ENCODE measurements at regions not wholly inside any gene's neighbourhood (a gene's known extent, or its start where the extent isn't known, plus 50 kb on each side); places are given as distances from the start of the nearest gene placed in this dataset.
A peak's percentile ranks its signal among the peaks of the same experiment; 100 is the strongest.

DNA sequence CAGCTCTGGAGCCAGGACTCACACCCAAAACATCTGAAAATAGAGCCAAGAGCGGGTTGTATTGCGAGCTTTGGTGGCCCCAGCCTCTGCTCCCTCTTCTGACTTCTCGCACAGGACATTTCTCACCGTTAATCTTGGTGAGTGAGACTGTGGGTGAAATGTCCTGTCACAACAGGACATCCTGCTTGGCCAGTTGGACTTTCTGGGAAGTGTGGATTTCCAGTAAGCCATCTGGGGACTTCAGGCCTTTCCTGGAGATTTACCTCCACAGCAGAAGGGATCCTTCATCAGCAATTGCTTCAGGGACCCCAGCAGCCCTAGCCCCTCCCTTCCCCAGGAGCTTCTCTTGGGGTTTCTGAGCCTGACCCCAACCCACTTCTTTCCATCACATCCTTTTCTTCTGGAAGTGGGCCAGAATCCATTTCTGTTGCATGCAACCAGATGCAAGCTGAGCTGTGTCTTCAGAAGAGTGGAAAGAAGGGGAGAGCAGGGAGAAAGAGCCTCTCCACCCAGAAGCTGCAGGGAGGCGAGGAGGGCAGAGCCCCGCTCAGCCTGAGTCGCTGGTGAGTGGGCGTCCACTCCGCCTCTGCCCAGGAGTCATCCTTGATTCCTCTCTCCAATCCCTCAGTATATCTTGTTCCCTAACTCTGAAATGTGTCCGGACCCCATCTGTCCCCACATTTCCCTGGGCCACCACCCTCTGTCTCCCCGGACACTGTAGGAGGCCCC, 50.3 kb upstream of the GADD45G start:
- Mint-ChIP-seq H3K27ac (peak overlapping the region; percentile 47), H3K36me3 (ENCODE audit: low read depth) (no peaks in the 10 kb centered on the region), H3K4me1 (ENCODE audit: low read depth) (peaks cover 21% of the 10 kb centered on the region), H3K9me3 (no peaks in the 10 kb centered on the region), H3K27me3 (ENCODE audit: low read depth) (peaks cover 17% of the 10 kb centered on the region), H3K4me3 (no peak overlapping the region)

DNA sequence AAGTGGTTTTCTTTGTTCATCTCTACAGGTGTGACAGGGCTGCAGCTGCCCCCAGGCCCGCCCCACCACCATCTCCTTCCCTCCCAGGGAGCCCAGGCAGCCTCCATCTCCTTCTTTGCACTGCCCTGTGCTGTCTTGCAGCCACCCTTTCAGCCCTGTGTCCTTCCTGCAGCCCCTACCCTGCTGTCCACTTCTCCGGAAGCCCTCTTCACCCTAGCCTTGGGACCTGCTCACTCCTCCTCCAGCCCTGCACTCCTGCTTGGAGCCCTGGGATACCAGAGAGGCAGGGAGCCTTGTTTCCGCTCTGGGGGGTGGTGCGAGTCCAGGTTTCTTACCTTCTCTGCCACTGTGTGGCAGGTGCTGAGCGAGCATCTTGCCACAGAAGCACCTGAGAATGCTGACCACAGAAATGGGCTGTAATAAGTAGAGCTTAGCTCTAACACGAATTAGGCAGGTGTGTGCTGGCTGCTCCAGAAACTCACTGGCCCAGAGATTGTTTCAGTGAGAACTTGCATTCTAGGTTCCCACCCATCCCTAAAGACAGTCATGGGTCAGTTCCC, 51.3 kb upstream of the GADD45G start:
- no peak overlapping the region for H3K27ac Mint-ChIP-seq
- no peaks in the 10 kb centered on the region for H3K36me3 Mint-ChIP-seq (ENCODE audit: low read depth)
- H3K27me3 Mint-ChIP-seq (ENCODE audit: low read depth): peaks cover 14% of the 10 kb centered on the region
- H3K4me3 Mint-ChIP-seq: no peak overlapping the region
- H3K4me1 Mint-ChIP-seq (ENCODE audit: low read depth): peaks cover 29% of the 10 kb centered on the region
- H3K9me3 Mint-ChIP-seq: no peaks in the 10 kb centered on the region

DNA sequence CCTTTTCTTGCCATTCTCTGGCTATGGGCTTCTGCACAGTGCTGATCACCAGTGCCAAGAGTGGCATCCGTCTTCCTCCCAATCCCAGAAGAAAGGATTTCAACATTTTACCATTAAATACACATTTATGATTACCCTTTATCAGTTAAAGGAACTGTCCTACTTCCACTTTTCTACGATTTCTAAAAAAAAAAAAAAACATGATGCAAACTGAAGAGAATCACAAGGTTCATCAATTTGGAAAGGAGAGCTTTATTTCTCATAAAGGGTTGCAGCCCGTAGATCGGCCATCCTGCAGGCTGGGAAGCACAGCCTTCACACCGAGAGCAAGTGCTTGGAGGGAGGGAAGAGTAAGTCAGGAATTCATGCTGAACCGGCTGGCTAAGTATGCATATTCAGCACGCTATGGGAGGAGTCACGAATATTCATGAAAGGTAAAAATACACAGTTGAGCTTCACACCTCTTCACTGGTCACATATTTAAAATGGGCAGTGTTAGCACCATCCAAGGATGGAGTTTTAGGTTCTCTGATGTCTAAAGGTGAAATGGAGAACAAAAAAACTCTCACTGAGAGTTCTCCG, 52.5 kb upstream of the SEMA4D start:
- Mint-ChIP-seq H3K4me3 (no peak overlapping the region), H3K27me3 (ENCODE audit: low read depth) (peaks cover 14% of the 10 kb centered on the region), H3K36me3 (ENCODE audit: low read depth) (peaks cover 9% of the 10 kb centered on the region), H3K9me3 (peaks cover 12% of the 10 kb centered on the region), H3K4me1 (ENCODE audit: low read depth) (peaks cover 24% of the 10 kb centered on the region), H3K27ac (peak overlapping the region; percentile 10)

DNA sequence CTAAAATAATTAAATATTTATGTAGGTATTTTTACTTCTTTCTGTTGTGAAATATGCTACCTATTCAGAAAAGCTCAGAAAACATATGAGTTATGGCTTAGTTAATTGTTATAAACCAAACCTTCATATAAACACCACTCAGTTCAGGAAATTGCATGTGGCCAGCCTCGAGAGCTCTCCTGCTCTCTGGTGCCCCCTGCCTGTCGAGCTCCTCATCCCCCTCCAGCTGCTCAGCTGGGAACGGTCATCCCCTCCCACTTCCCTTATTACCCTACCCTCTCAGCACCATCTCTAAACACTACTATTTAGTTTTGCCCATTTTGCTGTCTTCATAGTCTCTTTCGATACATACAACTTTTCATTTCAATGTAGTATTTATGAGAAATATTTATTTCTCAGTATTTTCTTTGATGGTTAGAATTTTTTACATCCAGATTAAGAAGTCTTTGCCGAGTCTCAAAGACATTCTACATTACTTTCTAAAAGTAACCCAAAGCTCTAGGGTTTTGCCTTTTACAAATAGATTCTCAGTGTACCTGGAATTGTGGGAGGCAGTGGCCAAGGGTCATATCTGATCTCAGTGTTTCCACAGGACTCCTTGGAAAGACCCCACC, 51.2 kb upstream of the SEMA4D start:
- H3K4me1 Mint-ChIP-seq (ENCODE audit: low read depth): peaks cover 27% of the 10 kb centered on the region
- peaks cover 14% of the 10 kb centered on the region for H3K36me3 Mint-ChIP-seq (ENCODE audit: low read depth)
- peak overlapping the region; percentile 36 for H3K27ac Mint-ChIP-seq
- peaks cover 10% of the 10 kb centered on the region for H3K27me3 Mint-ChIP-seq (ENCODE audit: low read depth)
- no peak overlapping the region for H3K4me3 Mint-ChIP-seq
- peaks cover 18% of the 10 kb centered on the region for H3K9me3 Mint-ChIP-seq

DNA sequence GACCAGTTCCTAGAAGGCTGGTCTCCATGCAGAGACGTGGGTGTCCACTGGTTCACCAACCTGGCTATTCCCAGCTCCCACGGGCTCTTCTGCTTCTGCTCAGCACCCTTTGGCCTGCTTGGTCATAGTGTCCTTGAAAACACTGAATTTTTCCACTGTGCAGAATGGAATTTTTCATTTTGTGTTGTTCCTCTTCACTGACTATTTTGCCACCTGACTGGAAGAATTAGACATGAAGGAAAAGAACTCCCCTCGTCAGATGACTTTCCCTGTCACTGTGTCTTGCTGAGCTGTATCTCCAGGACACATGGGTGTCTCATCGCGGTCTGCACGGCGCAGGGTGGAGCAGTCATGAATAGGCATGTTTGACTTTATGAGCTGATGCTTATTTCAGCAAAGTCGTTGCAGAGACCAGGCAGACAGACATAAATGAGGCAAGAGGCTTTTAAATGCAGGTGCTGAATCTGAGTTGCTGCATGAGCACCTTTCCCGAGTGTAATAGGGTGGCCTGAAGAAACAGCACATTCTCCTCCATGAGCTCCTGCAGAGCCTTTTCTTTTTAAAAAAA, 50.2 kb upstream of the SEMA4D start:
- Mint-ChIP-seq H3K27ac (peak overlapping the region; percentile 63), H3K4me3 (peak overlapping the region; percentile 14), H3K9me3 (peaks cover 18% of the 10 kb centered on the region), H3K27me3 (ENCODE audit: low read depth) (peaks cover 10% of the 10 kb centered on the region), H3K4me1 (ENCODE audit: low read depth) (peaks cover 28% of the 10 kb centered on the region), H3K36me3 (ENCODE audit: low read depth) (peaks cover 14% of the 10 kb centered on the region)
